Neural cell (in vitro differentiated cells): ENCODE measurements at regions not wholly inside any gene's neighbourhood (a gene's known extent, or its start where the extent isn't known, plus 50 kb on each side); places are given as distances from the start of the nearest gene placed in this dataset.

Experiments used
- EP300 ChIP-seq: fragments of 450-650 bp; conservative IDR thresholded peaks from 2 replicates; pipeline ENCODE4 v1.6.1; 2014; ENCODE audit warnings: antibody characterized with exemption, mild to moderate bottlenecking, moderate library complexity; ENCODE audit not compliant: poor library complexity, severe bottlenecking
- MXI1 ChIP-seq: fragments of 450-650 bp; conservative IDR thresholded peaks from 2 replicates; pipeline ENCODE4 v1.6.1; 2014; ENCODE audit warnings: antibody characterized with exemption, mild to moderate bottlenecking; ENCODE audit not compliant: poor library complexity, severe bottlenecking
- POLR2AphosphoS5 ChIP-seq: IDR thresholded peaks from 2 replicates; pipeline ENCODE4 v1.6.1; 2012
- RAD21 ChIP-seq: fragments of 450-650 bp; conservative IDR thresholded peaks from 2 replicates; pipeline ENCODE4 v1.6.1; 2014; ENCODE audit warnings: antibody characterized with exemption, mild to moderate bottlenecking, moderate library complexity
- TF ChIP-seq, protein P1 (sequence below): fragments of 450-650 bp; IDR thresholded peaks from 2 replicates; pipeline ENCODE4 v1.5.1; 2014; ENCODE audit warnings: antibody characterized with exemption, mild to moderate bottlenecking, moderate library complexity; ENCODE audit not compliant: poor library complexity, severe bottlenecking
- TF ChIP-seq, protein P2 (sequence below): IDR thresholded peaks from 2 replicates; pipeline ENCODE4 v1.6.1; 2012; ENCODE audit warnings: borderline replicate concordance

DNA sequence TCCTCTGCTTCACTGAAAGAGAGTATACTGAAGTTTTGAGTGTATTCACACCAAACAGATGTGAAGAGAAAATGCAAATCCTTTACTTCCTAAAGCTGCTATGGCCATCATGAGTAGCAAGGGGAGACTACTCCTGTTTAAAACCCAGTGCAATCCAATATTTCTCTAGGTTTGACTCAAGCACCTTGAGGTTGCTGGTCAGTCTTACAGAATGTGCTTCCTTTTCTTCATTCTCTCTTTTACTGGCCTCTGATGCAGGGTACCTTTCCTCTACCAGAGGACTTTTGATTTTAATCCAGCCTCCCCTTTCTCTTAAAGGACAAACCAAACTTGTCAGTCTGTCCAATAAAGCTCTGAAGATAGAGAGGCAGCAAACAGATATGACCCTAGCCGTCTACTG lies 98.1 kb upstream of the TLE4 start:
- TF ChIP-seq, protein P1, sequence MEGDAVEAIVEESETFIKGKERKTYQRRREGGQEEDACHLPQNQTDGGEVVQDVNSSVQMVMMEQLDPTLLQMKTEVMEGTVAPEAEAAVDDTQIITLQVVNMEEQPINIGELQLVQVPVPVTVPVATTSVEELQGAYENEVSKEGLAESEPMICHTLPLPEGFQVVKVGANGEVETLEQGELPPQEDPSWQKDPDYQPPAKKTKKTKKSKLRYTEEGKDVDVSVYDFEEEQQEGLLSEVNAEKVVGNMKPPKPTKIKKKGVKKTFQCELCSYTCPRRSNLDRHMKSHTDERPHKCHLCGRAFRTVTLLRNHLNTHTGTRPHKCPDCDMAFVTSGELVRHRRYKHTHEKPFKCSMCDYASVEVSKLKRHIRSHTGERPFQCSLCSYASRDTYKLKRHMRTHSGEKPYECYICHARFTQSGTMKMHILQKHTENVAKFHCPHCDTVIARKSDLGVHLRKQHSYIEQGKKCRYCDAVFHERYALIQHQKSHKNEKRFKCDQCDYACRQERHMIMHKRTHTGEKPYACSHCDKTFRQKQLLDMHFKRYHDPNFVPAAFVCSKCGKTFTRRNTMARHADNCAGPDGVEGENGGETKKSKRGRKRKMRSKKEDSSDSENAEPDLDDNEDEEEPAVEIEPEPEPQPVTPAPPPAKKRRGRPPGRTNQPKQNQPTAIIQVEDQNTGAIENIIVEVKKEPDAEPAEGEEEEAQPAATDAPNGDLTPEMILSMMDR = no peak
- no peak for TF ChIP-seq MXI1
- no peak for TF ChIP-seq RAD21
- TF ChIP-seq EP300 = no peak
- TF ChIP-seq, protein P2, sequence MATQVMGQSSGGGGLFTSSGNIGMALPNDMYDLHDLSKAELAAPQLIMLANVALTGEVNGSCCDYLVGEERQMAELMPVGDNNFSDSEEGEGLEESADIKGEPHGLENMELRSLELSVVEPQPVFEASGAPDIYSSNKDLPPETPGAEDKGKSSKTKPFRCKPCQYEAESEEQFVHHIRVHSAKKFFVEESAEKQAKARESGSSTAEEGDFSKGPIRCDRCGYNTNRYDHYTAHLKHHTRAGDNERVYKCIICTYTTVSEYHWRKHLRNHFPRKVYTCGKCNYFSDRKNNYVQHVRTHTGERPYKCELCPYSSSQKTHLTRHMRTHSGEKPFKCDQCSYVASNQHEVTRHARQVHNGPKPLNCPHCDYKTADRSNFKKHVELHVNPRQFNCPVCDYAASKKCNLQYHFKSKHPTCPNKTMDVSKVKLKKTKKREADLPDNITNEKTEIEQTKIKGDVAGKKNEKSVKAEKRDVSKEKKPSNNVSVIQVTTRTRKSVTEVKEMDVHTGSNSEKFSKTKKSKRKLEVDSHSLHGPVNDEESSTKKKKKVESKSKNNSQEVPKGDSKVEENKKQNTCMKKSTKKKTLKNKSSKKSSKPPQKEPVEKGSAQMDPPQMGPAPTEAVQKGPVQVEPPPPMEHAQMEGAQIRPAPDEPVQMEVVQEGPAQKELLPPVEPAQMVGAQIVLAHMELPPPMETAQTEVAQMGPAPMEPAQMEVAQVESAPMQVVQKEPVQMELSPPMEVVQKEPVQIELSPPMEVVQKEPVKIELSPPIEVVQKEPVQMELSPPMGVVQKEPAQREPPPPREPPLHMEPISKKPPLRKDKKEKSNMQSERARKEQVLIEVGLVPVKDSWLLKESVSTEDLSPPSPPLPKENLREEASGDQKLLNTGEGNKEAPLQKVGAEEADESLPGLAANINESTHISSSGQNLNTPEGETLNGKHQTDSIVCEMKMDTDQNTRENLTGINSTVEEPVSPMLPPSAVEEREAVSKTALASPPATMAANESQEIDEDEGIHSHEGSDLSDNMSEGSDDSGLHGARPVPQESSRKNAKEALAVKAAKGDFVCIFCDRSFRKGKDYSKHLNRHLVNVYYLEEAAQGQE = no peak
- no peak for TF ChIP-seq POLR2AphosphoS5
